IMR-90 (cell line): ENCODE measurements at regions not wholly inside any gene's neighbourhood (a gene's known extent, or its start where the extent isn't known, plus 50 kb on each side); places are given as distances from the start of the nearest gene placed in this dataset.

Source experiments
- ATAC-seq: fragments of 200-7000 bp; cut with Tn5 transposase; 2 replicates; pipeline ENCODE4 v1.9.1; 2020; ENCODE audit warnings: low read depth, mild to moderate bottlenecking, moderate library complexity
- BruUV-seq: library from RNA; stranded (reverse); fragments of 400-500 nt; replicated peaks from 2 replicates; lab custom pipeline; 2021; lab: Mats Ljungman, UMichigan
- CTCF ChIA-PET: fragments of 300-600 bp; formaldehyde crosslinking; extraction: SDS; loops from one replicate; lab custom pipeline; 2021; ENCODE audit warnings: antibody characterized with exemption; lab: Yijun Ruan, JAX
- POLR2A ChIA-PET: fragments of 300-600 bp; sonication (Branson Sonifier 250); formaldehyde crosslinking; loops from one replicate; lab custom pipeline; 2022; ENCODE audit warnings: antibody characterized with exemption; ENCODE audit not compliant: unreplicated experiment; lab: Charles Lee
- DNase-seq: peaks from one replicate; pipeline ENCODE4 v3.0.0; 2013
- H2AFZ ChIP-seq: replicated peaks from 2 replicates; pipeline ENCODE3; 2013; ENCODE audit warnings: low read length, mild to moderate bottlenecking; ENCODE audit not compliant: poor library complexity
- H2AK5ac ChIP-seq: 2 replicates; pipeline ENCODE4 v1.6.1; 2013; ENCODE audit warnings: low read depth, low read length, inconsistent platforms
- H2AK9ac ChIP-seq: replicated peaks from 2 replicates; pipeline ENCODE3; 2013; ENCODE audit warnings: mild to moderate bottlenecking, low read depth, low read length, moderate library complexity; ENCODE audit not compliant: poor library complexity
- H2BK120ac ChIP-seq: 2 replicates; pipeline ENCODE4 v1.6.1; 2013; ENCODE audit warnings: low read depth, low read length, inconsistent platforms
- H2BK15ac ChIP-seq: 3 replicates; pipeline ENCODE4 v1.6.1; 2013; ENCODE audit warnings: low read depth, low read length, inconsistent platforms
- H2BK20ac ChIP-seq: 2 replicates; pipeline ENCODE4 v1.6.1; 2013; ENCODE audit warnings: low read depth, mild to moderate bottlenecking, inconsistent platforms, low read length, moderate library complexity
- H2BK5ac ChIP-seq: 2 replicates; pipeline ENCODE4 v1.6.1; 2013; ENCODE audit warnings: mild to moderate bottlenecking, low read depth, low read length, inconsistent platforms; ENCODE audit not compliant: poor library complexity, severe bottlenecking
- H3K14ac ChIP-seq: replicated peaks from 2 replicates; pipeline ENCODE4 v1.6.1; 2013; ENCODE audit warnings: low read depth, low read length, inconsistent platforms
- H3K18ac ChIP-seq: 2 replicates; pipeline ENCODE4 v1.6.1; 2013; ENCODE audit warnings: low read depth, low read length, control low read depth
- H3K23ac ChIP-seq: 2 replicates; pipeline ENCODE4 v1.6.1; 2013; ENCODE audit warnings: low read depth, low read length, inconsistent platforms
- H3K27ac ChIP-seq: 2 replicates; pipeline ENCODE4 v1.5.1; 2013; ENCODE audit warnings: mild to moderate bottlenecking, control low read depth, low read length; ENCODE audit not compliant: insufficient read depth
- H3K27me3 ChIP-seq: 2 replicates; pipeline ENCODE4 v1.6.1; 2013; ENCODE audit warnings: low read length; ENCODE audit not compliant: control insufficient read depth, insufficient read depth
- H3K36me3 ChIP-seq: 2 replicates; pipeline ENCODE4 v1.6.1; 2013; ENCODE audit warnings: low read length, mixed read lengths; ENCODE audit not compliant: control insufficient read depth, insufficient read depth
- H3K4ac ChIP-seq: 2 replicates; pipeline ENCODE4 v1.6.1; 2013; ENCODE audit warnings: low read depth, low read length, inconsistent platforms
- H3K4me1 ChIP-seq: 2 replicates; pipeline ENCODE4 v1.6.1; 2013; ENCODE audit warnings: low read length, mixed read lengths; ENCODE audit not compliant: control insufficient read depth, insufficient read depth
- H3K4me2 ChIP-seq: 2 replicates; pipeline ENCODE4 v1.6.1; 2013; ENCODE audit warnings: low read depth, mild to moderate bottlenecking, control low read depth, low read length, moderate library complexity
- H3K4me3 ChIP-seq: 2 replicates; pipeline ENCODE4 v1.5.1; 2013; ENCODE audit warnings: low read depth, mild to moderate bottlenecking, control low read depth, low read length, moderate library complexity; ENCODE audit not compliant: insufficient read depth
- H3K56ac ChIP-seq: 2 replicates; pipeline ENCODE4 v1.6.1; 2013; ENCODE audit warnings: low read length, inconsistent platforms; ENCODE audit not compliant: insufficient read depth; ENCODE audit errors: extremely low read depth
- H3K79me1 ChIP-seq, 2 experiments: 2 replicates each; pipeline ENCODE4 v1.6.1; 2013; ENCODE audit warnings: low read length in 2 of 2, inconsistent platforms in 1 of 2, low read depth in 1 of 2
- H3K9ac ChIP-seq: 2 replicates; pipeline ENCODE4 v1.6.1; 2013; ENCODE audit warnings: low read depth, low read length, control low read depth
- H3K9me1 ChIP-seq: 2 replicates; pipeline ENCODE4 v1.6.1; 2013; ENCODE audit warnings: low read length, inconsistent platforms; ENCODE audit not compliant: insufficient read depth
- H3K9me3 ChIP-seq: 2 replicates; pipeline ENCODE4 v1.6.1; 2013; ENCODE audit warnings: low read length; ENCODE audit not compliant: control insufficient read depth, insufficient read depth
- H4K20me1 ChIP-seq: 2 replicates; pipeline ENCODE4 v1.6.1; 2013; ENCODE audit warnings: low read length, inconsistent platforms; ENCODE audit not compliant: insufficient read depth
- H4K5ac ChIP-seq: 2 replicates; pipeline ENCODE4 v1.6.1; 2013; ENCODE audit warnings: mild to moderate bottlenecking, low read depth, low read length, control low read depth
- H4K8ac ChIP-seq, 2 experiments: 2 replicates each; pipeline ENCODE4 v1.6.1; 2013; ENCODE audit warnings: low read depth in 2 of 2, low read length in 2 of 2, control low read depth in 1 of 2, inconsistent platforms in 1 of 2
- H4K91ac ChIP-seq: 2 replicates; pipeline ENCODE4 v1.6.1; 2013; ENCODE audit warnings: low read depth, low read length, inconsistent platforms; ENCODE audit not compliant: insufficient read depth
- BHLHE40 ChIP-seq: fragments of 150-350 bp; IDR thresholded peaks from 2 replicates; pipeline ENCODE4 v1.6.1; 2016; ENCODE audit warnings: mild to moderate bottlenecking, low read depth, low read length
- CEBPB ChIP-seq: IDR thresholded peaks from 2 replicates; pipeline ENCODE4 v1.6.1; 2012; ENCODE audit warnings: low read depth, low read length, improper control_type of control experiment
- ELK1 ChIP-seq: fragments of 150-350 bp; IDR thresholded peaks from 2 replicates; pipeline ENCODE4 v1.6.1; 2016; ENCODE audit warnings: low read depth, mild to moderate bottlenecking, low read length, moderate library complexity, borderline replicate concordance
- FOS ChIP-seq: fragments of 150-350 bp; IDR thresholded peaks from 2 replicates; pipeline ENCODE4 v1.6.1; 2016; ENCODE audit warnings: low read depth, low read length
- MAFK ChIP-seq: IDR thresholded peaks from 2 replicates; pipeline ENCODE4 v1.6.1; 2012; ENCODE audit warnings: low read depth, low read length, improper control_type of control experiment
- MAZ ChIP-seq: IDR thresholded peaks from 2 replicates; pipeline ENCODE4 v1.6.1; 2012; ENCODE audit warnings: low read depth, mild to moderate bottlenecking, low read length, improper control_type of control experiment, moderate library complexity, borderline replicate concordance
- MXI1 ChIP-seq: IDR thresholded peaks from 2 replicates; pipeline ENCODE4 v1.6.1; 2012; ENCODE audit warnings: low read depth, mild to moderate bottlenecking, low read length, moderate library complexity, borderline replicate concordance
- RAD21 ChIP-seq: IDR thresholded peaks from 2 replicates; pipeline ENCODE4 v1.6.1; 2012; ENCODE audit warnings: low read length, improper control_type of control experiment
- RCOR1 ChIP-seq: IDR thresholded peaks from 2 replicates; pipeline ENCODE4 v1.6.1; 2012; ENCODE audit warnings: mild to moderate bottlenecking, low read length, improper control_type of control experiment; ENCODE audit not compliant: insufficient replicate concordance
- SMC3 ChIP-seq: fragments of 150-350 bp; IDR thresholded peaks from 2 replicates; pipeline ENCODE4 v1.6.1; 2016; ENCODE audit warnings: low read depth, mild to moderate bottlenecking, antibody characterized with exemption, low read length, moderate library complexity
- dilution Hi-C: fragments of 300-500 bp; cut with HindIII; formaldehyde crosslinking; loops from one replicate; pipeline ENCODE4 v1.14.3; 2018; ENCODE audit warnings: low sequenced_read_pairs; ENCODE audit not compliant: unreplicated experiment
- in situ Hi-C: fragments of 300-500 bp; cut with MboI; formaldehyde crosslinking; loops from 3 replicates; pipeline ENCODE4 v1.14.3; 2019; ENCODE audit warnings: low sequenced_read_pairs, inconsistent platforms, mixed read lengths
- intact Hi-C: fragments of 100-400 bp; cut with micrococcal nuclease; formaldehyde crosslinking; loops from 2 replicates; pipeline ENCODE4 v1.10.0; 2022

GRCh38 chr1:238898856-238899255 is 487.5 kb upstream of the CHRM3 start:
- Histone ChIP-seq H3K36me3 (no peaks in the 10 kb centered on the region), H3K79me1 (no peaks in the 10 kb centered on the region), H2AFZ (no peak overlapping the region), H3K23ac (no peak overlapping the region), H2BK120ac (no peak overlapping the region), H3K27me3 (no peaks in the 10 kb centered on the region), H3K9ac (no peak overlapping the region), H3K4me2 (no peak overlapping the region), H4K5ac (no peak overlapping the region), H4K91ac (no peak overlapping the region), H2AK5ac (no peak overlapping the region), H3K9me3 (peaks cover 14% of the 10 kb centered on the region; the same call in 1 of the 2 replicates), H2BK15ac (no peak overlapping the region), H3K27ac (no peak overlapping the region), H3K56ac (no peak overlapping the region), H2BK20ac (no peak overlapping the region), H4K8ac (no peak overlapping the region), H3K18ac (no peak overlapping the region), H3K4ac (no peak overlapping the region), H3K4me3 (no peak overlapping the region), H2BK5ac (no peak overlapping the region), H3K14ac (no peak overlapping the region), H3K9me1 (no peaks in the 10 kb centered on the region), H4K20me1 (no peaks in the 10 kb centered on the region), H3K4me1 (no peaks in the 10 kb centered on the region), H2AK9ac (no peak overlapping the region)
- ChIA-PET POLR2A (no interaction called here), CTCF (no interaction called here)
- dilution Hi-C loops (no loop called here), intact Hi-C loops (no loop called here), in situ Hi-C loops (no loop called here)
- TF ChIP-seq BHLHE40 (no peak), MXI1 (no peak), CEBPB (no peak), SMC3 (no peak), RAD21 (no peak), FOS (no peak), MAZ (no peak), MAFK (no peak), ELK1 (no peak), RCOR1 (no peak)
- DNase-seq = no peak
- BruUV-seq = no TSS peak
- ATAC-seq = no peak
